ENCODE measurements at regions not wholly inside any gene's neighbourhood (a gene's known extent, or its start where the extent isn't known, plus 50 kb on each side); places are given as distances from the start of the nearest gene placed in this dataset.

DNA sequence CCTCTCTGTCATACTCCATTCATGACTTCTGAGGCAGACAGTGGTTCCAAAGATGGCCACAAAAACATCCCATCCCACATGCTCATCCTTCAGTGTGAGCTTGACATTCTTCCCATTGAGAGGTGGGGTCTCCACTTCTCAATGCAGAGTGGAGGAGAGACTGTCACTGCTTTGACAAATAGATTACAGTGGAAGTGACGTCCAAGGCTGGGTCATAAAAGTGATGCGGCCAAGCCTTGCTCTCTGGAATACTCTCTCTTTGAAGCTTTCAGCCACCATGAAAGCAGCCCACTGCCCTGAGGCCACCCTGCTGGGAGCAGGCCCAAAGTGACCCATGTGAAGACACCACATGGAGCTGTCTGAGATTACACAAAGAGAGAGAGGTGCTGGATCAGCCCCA is 59.0 kb upstream of the DNAH5 start:
- no peaks in the 10 kb centered on the region for H3K4me1 ChIP-seq (ENCODE audit: insufficient read depth, low read length, poor library complexity, severe bottlenecking)
- TF ChIP-seq CTCF (conservative IDR thresholded peaks at IDR 0.05; ENCODE audit: low read depth, low read length) = no peak
- intact Hi-C loops (cut with micrococcal nuclease; ENCODE audit: unreplicated experiment) = no loop called here
- no peaks in the 10 kb centered on the region for H3K27me3 ChIP-seq (replicated peaks; ENCODE audit: insufficient read depth, low read depth, low read length, poor library complexity)
- no peak overlapping the region for H3K27ac ChIP-seq (ENCODE audit: low read depth, low read length, poor library complexity, severe bottlenecking)
- ChIA-PET CTCF (no interaction called here), POLR2A (ENCODE audit: low non-redundant PET) (no interaction called here)
- H3K9me3 ChIP-seq (ENCODE audit: low read depth, low read length, poor library complexity, severe bottlenecking) = no peaks in the 10 kb centered on the region
- no peaks in the 10 kb centered on the region for H3K36me3 ChIP-seq (ENCODE audit: insufficient read depth, low read length, poor library complexity, severe bottlenecking)
- H3K4me3 ChIP-seq (ENCODE audit: low read depth, low read length, poor library complexity, severe bottlenecking) = no peak overlapping the region
- no peak for DNase-seq (ENCODE audit: low spot score)
- BruUV-seq (replicated peaks) = no TSS peak

- ChIA-PET POLR2A (ENCODE audit: low non-redundant PET) (no interaction called here), CTCF (no interaction called here)
- Histone ChIP-seq H3K27ac (ENCODE audit: low read depth, low read length, poor library complexity, severe bottlenecking) (no peak overlapping the region), H3K9me3 (ENCODE audit: low read depth, low read length, poor library complexity, severe bottlenecking) (peaks cover 6% of the 10 kb centered on the region), H3K4me3 (ENCODE audit: low read depth, low read length, poor library complexity, severe bottlenecking) (no peak overlapping the region), H3K4me1 (ENCODE audit: insufficient read depth, low read length, poor library complexity, severe bottlenecking) (no peaks in the 10 kb centered on the region), H3K36me3 (ENCODE audit: insufficient read depth, low read length, poor library complexity, severe bottlenecking) (no peaks in the 10 kb centered on the region), H3K27me3 (replicated peaks; ENCODE audit: insufficient read depth, low read depth, low read length, poor library complexity) (no peaks in the 10 kb centered on the region)
- TF ChIP-seq EZH2 (IDR thresholded peaks at IDR 0.05; ENCODE audit: borderline replicate concordance, low read depth, low read length, poor library complexity, severe bottlenecking) (no peak), CTCF (conservative IDR thresholded peaks at IDR 0.05; ENCODE audit: low read depth, low read length) (no peak)
- no TSS peak for BruUV-seq (replicated peaks)
- intact Hi-C loops (cut with micrococcal nuclease; ENCODE audit: unreplicated experiment) = no loop called here
- no peak for DNase-seq (ENCODE audit: low spot score)
These were observed 53.8 kb upstream of the DNAH5 start for GRCh38 chr5:13998254-13998653.

GRCh38 chr5:13997514-13997913 is 53.0 kb upstream of the DNAH5 start:
- no peak for TF ChIP-seq CTCF (conservative IDR thresholded peaks at IDR 0.05; ENCODE audit: low read depth, low read length)
- TF ChIP-seq EZH2 (IDR thresholded peaks at IDR 0.05; ENCODE audit: borderline replicate concordance, low read depth, low read length, poor library complexity, severe bottlenecking) = no peak
- intact Hi-C loops (cut with micrococcal nuclease; ENCODE audit: unreplicated experiment) = no loop called here
- ChIA-PET CTCF (no interaction called here), POLR2A (ENCODE audit: low non-redundant PET) (no interaction called here)
- BruUV-seq (replicated peaks) = no TSS peak
- no peaks in the 10 kb centered on the region for H3K36me3 ChIP-seq (ENCODE audit: insufficient read depth, low read length, poor library complexity, severe bottlenecking)
- no peak for DNase-seq (ENCODE audit: low spot score)
- H3K4me1 ChIP-seq (ENCODE audit: insufficient read depth, low read length, poor library complexity, severe bottlenecking) = no peaks in the 10 kb centered on the region
- H3K4me3 ChIP-seq (ENCODE audit: low read depth, low read length, poor library complexity, severe bottlenecking) = no peak overlapping the region
- peaks cover 2% of the 10 kb centered on the region for H3K27me3 ChIP-seq (replicated peaks; ENCODE audit: insufficient read depth, low read depth, low read length, poor library complexity)
- H3K27ac ChIP-seq (ENCODE audit: low read depth, low read length, poor library complexity, severe bottlenecking) = no peak overlapping the region
- peaks cover 6% of the 10 kb centered on the region for H3K9me3 ChIP-seq (ENCODE audit: low read depth, low read length, poor library complexity, severe bottlenecking)
